Activated CD4-positive, alpha-beta T cell treated with anti-CD3 and anti-CD28 coated beads, Interleukin-2, amount 10 ng/mL, durations not matched to agents 24 days and 14 days (primary cell): ENCODE measurements at regions not wholly inside any gene's neighbourhood (a gene's known extent, or its start where the extent isn't known, plus 50 kb on each side); places are given as distances from the start of the nearest gene placed in this dataset.

Experiments
- DNase-seq: peaks from one replicate; pipeline ENCODE4 v3.0.0; 2022
- H3K27ac Mint-ChIP-seq: one replicate; pipeline ENCODE4 v1.8.0; 2022; ENCODE audit warnings: mild to moderate bottlenecking, mixed read lengths
- H3K27me3 Mint-ChIP-seq: one replicate; pipeline ENCODE4 v1.8.0; 2022; ENCODE audit warnings: mixed read lengths
- H3K36me3 Mint-ChIP-seq: one replicate; pipeline ENCODE4 v1.8.0; 2022; ENCODE audit warnings: low read depth, mild to moderate bottlenecking, mixed read lengths
- H3K4me1 Mint-ChIP-seq: one replicate; pipeline ENCODE4 v1.8.0; 2021; ENCODE audit warnings: mixed read lengths
- H3K4me3 Mint-ChIP-seq: one replicate; pipeline ENCODE4 v1.8.0; 2022; ENCODE audit warnings: mild to moderate bottlenecking, moderate library complexity, mixed read lengths
- H3K9me3 Mint-ChIP-seq: one replicate; pipeline ENCODE4 v1.8.0; 2021; ENCODE audit warnings: mixed read lengths
- intact Hi-C: fragments of 100-400 bp; cut with micrococcal nuclease; formaldehyde crosslinking; loops from one replicate; pipeline ENCODE4 v1.15.1; 2023

DNA sequence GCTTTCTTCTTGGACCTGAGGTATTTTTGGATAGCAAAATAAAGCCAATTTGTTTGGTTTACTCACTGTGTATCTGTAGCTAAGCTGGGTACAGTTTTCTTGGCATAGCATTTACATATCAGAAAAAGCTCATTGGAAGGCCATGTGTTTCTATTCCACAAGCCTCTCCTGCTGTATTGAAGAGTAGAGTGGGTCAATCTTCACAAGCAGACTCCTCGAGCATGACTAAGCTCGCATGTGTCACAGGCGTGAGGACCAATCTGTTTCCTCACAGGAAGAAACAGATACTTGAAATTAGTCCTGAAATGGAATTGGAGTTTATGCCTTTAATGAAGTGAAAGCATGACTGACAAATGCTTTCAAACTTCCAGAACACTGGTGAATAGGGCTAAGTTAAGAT, 1279.0 kb upstream of the MAP3K7 start:
- H3K9me3 Mint-ChIP-seq = no peaks in the 10 kb centered on the region
- no peaks in the 10 kb centered on the region for H3K36me3 Mint-ChIP-seq
- DNase-seq = no peak
- H3K4me3 Mint-ChIP-seq = no peak overlapping the region
- H3K27ac Mint-ChIP-seq = no peak overlapping the region
- intact Hi-C loops = no loop called here
- H3K27me3 Mint-ChIP-seq = no peaks in the 10 kb centered on the region
- no peaks in the 10 kb centered on the region for H3K4me1 Mint-ChIP-seq

DNA sequence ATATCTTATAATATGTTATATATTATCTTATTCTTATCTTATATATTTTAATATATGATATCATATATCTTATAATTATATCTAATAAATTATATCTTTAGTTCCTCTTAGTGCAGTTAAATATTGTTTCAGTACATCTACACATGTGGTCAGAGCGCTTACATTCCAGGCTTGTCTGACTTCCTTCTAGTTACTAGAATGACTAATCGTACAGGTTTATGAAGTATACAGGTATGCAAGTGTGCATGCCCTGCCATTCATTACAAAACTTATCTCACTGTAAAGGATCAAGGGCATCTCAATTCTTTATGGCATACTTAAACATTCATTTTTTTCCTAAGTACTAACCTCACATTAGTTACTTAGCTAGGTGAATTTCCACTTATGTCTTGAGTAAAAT, 1278.0 kb upstream of the MAP3K7 start:
- H3K4me3 Mint-ChIP-seq = no peak overlapping the region

DNA sequence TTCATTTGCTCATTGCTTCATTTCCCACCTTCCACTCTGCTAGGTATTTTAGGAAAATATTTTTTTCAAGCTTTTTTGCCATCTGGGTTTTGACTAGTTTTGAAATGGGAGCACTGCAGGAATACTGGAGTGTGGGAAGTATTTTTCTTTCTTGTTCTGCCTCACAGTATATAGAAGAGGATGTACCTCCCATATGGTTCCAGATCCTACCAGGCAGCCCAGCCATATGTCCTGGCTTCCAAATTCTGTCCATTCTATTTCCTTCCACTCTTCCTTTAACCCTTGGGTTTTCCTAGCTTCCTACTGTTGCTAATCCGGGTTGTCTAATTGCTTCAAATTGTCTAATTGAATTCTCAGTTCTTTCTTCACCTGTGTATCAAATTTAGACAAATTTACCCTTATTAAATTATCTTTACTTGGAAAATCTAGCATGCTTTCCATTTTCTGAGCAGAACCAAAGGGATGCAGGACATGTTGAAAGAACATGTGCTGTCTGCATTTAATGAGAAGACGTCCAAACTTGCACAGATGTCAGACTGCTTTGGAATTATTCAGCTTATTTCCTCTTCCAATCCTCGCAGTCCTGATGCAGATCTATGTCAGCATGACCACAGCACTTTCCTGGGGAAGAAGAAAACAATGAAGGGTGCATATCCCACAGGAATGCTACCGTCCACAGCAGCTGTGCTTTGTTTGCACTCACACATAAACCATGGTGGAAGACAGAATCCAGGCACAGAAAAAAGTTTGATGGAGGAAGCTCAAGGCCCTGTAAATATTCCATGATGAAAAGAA, 1273.9 kb upstream of the MAP3K7 start:
- Mint-ChIP-seq H3K27me3 (no peaks in the 10 kb centered on the region), H3K4me1 (no peaks in the 10 kb centered on the region), H3K4me3 (no peak overlapping the region), H3K27ac (no peak overlapping the region), H3K36me3 (no peaks in the 10 kb centered on the region), H3K9me3 (no peaks in the 10 kb centered on the region)
- intact Hi-C loops = no loop called here
- DNase-seq = no peak

More for the DNA sequence above, 1278.0 kb upstream of the MAP3K7 start:
- no peaks in the 10 kb centered on the region for H3K9me3 Mint-ChIP-seq
- intact Hi-C loops = no loop called here
- no peaks in the 10 kb centered on the region for H3K4me1 Mint-ChIP-seq
- no peaks in the 10 kb centered on the region for H3K27me3 Mint-ChIP-seq
- no peak for DNase-seq
- H3K27ac Mint-ChIP-seq = no peak overlapping the region
- no peaks in the 10 kb centered on the region for H3K36me3 Mint-ChIP-seq

DNA sequence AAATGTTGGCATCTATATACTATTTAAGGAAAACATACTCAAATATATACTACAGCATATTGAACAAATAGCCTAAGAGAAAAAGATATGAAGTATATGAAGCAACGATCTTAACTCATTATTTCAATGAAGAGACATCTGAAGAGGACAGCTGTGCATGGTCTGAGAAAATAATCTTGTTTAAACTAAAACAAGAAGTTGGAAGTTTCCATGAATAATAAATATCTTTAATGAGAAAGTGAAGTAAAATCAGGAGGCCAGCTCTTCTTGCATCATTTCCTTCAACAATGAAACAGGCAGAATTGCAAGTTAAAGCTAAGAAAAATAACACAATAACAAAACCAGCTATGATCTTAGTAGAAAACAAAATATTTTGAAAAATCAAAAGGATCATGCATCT, 1265.4 kb upstream of the MAP3K7 start:
- intact Hi-C loops = no loop called here
- Mint-ChIP-seq H3K9me3 (no peaks in the 10 kb centered on the region), H3K36me3 (no peaks in the 10 kb centered on the region), H3K4me3 (no peak overlapping the region), H3K27me3 (no peaks in the 10 kb centered on the region), H3K27ac (no peak overlapping the region), H3K4me1 (no peaks in the 10 kb centered on the region)
- no peak for DNase-seq

DNA sequence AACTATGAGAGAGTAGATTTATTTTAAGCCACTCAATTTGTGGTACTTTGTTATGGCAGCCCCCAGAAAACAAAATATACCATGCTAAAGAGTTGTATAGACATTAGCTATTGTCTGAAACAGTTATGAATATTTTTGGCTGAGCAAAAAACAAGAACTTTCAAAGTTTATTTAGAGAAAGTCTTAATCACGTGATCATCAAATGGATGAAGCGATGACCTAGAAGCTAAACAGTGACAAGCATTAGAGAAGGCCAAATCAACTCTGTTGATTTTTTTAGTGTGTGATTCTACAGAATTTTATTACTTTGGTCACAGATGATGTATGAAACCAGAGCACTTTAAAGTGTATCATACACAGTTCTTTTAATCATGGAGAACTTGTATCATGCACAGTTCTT, 1247.9 kb upstream of the MAP3K7 start:
- H3K27me3 Mint-ChIP-seq = no peaks in the 10 kb centered on the region
- intact Hi-C loops = no loop called here
- H3K9me3 Mint-ChIP-seq = no peaks in the 10 kb centered on the region
- no peaks in the 10 kb centered on the region for H3K36me3 Mint-ChIP-seq
- no peak overlapping the region for H3K4me3 Mint-ChIP-seq
- no peaks in the 10 kb centered on the region for H3K4me1 Mint-ChIP-seq
- H3K27ac Mint-ChIP-seq = no peak overlapping the region
- no peak for DNase-seq

DNA sequence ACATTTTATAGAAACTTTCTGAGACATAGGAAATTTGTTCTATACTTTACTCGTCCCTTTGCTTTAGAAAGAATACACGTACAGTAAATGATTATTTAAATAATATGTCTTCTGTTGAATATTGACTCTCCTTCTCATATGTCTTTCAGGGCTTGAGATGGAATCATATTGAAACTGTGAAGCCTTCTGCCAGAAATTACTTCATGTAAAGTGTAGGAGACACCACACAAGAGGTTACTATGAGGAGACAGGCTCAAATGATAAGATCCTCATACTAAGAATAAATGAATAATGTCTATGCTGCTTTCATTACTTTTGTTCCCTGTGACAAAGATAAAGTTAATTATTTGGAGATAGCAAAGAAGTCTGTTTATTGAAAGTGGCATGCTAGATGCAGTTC, 1240.3 kb upstream of the MAP3K7 start:
- Mint-ChIP-seq H3K36me3 (no peaks in the 10 kb centered on the region), H3K4me3 (no peak overlapping the region), H3K9me3 (no peaks in the 10 kb centered on the region), H3K27me3 (no peaks in the 10 kb centered on the region), H3K27ac (no peak overlapping the region), H3K4me1 (no peaks in the 10 kb centered on the region)
- no peak for DNase-seq
- intact Hi-C loops = no loop called here

DNA sequence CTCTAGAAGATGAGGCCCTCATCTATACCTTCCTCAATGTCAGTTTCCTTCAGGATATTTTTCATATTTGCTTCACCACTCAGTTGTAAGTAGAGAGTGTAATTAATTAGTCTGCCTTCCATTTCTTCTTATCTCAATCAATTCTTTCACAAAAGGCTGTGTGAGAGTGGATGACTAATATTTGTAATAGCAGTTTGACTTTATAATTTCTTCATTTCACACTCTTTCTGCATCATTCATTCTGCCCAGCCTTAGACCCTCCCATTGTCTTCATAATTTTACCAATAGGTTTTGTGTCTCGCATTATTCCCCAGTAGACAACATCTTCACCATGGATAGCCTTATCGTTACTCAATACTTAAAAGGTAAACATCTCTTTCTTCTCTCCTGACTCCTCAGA, 1239.3 kb upstream of the MAP3K7 start:
- Mint-ChIP-seq H3K9me3 (no peaks in the 10 kb centered on the region), H3K36me3 (no peaks in the 10 kb centered on the region), H3K4me1 (no peaks in the 10 kb centered on the region), H3K27me3 (no peaks in the 10 kb centered on the region), H3K27ac (no peak overlapping the region), H3K4me3 (no peak overlapping the region)
- intact Hi-C loops = no loop called here
- DNase-seq = no peak

DNA sequence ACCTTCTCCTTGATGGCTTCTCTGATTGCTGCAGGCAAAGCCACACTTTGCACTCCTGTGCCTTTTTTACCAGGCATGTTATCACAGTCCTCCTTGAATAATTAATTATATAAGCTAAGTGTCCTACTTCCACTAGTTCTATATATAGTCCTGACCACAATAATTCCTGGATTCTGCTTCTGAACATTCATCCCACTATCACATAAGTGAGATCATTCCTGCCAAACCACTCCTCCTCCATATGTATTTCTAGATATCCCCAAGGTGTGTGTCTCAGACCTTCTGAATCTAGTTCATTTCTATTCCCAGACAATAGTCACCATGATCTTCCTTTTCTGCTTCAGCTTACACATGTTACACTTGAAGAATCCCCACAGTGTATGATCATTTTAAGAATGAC, 1237.5 kb upstream of the MAP3K7 start:
- H3K9me3 Mint-ChIP-seq = no peaks in the 10 kb centered on the region
- no peak overlapping the region for H3K4me3 Mint-ChIP-seq
- H3K27me3 Mint-ChIP-seq = no peaks in the 10 kb centered on the region
- no peaks in the 10 kb centered on the region for H3K4me1 Mint-ChIP-seq
- no peaks in the 10 kb centered on the region for H3K36me3 Mint-ChIP-seq
- no peak overlapping the region for H3K27ac Mint-ChIP-seq
- intact Hi-C loops = no loop called here
- DNase-seq = no peak

DNA sequence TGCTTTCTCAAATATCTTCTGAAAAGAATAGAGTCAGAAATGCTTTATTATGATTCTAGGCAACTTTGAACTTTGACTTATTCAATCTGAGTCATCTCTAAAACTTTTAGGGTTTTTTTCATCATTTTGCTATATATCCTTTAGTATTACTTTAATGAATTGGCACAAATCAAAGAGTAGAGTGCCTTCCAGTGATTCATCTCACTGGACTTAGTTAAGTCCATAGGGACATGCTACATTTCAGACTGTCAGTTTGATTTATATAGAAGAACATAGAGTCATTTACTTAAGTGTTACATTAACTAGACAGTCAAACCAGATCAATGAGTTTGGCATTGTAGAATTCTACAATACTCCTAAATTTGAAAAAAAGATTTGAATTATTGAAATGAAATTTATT, 1235.7 kb upstream of the MAP3K7 start:
- no peaks in the 10 kb centered on the region for H3K9me3 Mint-ChIP-seq
- H3K4me1 Mint-ChIP-seq = no peaks in the 10 kb centered on the region
- no peak for DNase-seq
- H3K36me3 Mint-ChIP-seq = no peaks in the 10 kb centered on the region
- intact Hi-C loops = no loop called here
- no peak overlapping the region for H3K4me3 Mint-ChIP-seq
- H3K27me3 Mint-ChIP-seq = no peaks in the 10 kb centered on the region
- no peak overlapping the region for H3K27ac Mint-ChIP-seq

DNA sequence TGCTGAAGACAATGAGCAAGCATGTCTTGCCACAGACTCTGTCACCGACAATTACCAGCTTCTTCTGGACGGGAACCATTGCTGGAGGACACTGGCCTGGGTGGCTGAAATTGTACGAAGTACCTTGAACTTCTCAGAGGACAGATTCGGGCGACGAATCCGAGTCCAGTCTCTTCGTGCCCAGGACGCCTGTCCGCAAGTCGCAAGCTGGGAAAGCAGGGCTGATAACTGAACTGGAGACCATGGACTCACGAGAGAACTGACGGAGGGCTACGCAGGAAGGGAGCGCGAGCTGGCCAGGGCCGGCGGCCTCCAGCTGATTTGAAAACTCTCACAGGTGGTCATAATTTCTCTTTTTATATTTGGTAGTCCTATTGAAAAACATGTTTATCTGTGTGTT, 1229.5 kb upstream of the MAP3K7 start:
- Mint-ChIP-seq H3K27me3 (no peaks in the 10 kb centered on the region), H3K4me3 (no peak overlapping the region), H3K4me1 (no peaks in the 10 kb centered on the region), H3K9me3 (no peaks in the 10 kb centered on the region), H3K36me3 (no peaks in the 10 kb centered on the region), H3K27ac (no peak overlapping the region)
- intact Hi-C loops = no loop called here
- DNase-seq = no peak

DNA sequence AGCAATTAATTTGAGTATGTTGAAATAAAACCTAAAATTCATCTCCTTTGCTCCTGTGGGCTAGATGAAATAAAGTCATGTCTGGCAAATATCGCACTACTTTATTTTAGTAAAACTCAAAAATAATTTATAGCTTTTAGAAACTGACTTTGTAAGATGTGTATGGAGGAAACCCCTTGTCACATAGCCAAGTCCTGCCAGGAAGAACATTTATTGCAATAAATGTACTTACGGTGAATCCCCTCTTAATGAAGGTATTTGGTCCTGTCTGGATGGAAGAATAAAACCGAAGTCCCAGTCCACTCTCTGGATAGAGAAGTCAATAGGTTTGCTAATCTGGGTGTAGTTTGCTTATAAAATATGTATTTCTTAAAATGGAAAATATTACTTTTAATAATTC, 1226.8 kb upstream of the MAP3K7 start:
- no peak overlapping the region for H3K27ac Mint-ChIP-seq
- no peaks in the 10 kb centered on the region for H3K4me1 Mint-ChIP-seq
- intact Hi-C loops = no loop called here
- no peaks in the 10 kb centered on the region for H3K9me3 Mint-ChIP-seq
- H3K36me3 Mint-ChIP-seq = no peaks in the 10 kb centered on the region
- DNase-seq = no peak
- H3K4me3 Mint-ChIP-seq = no peak overlapping the region
- H3K27me3 Mint-ChIP-seq = no peaks in the 10 kb centered on the region

DNA sequence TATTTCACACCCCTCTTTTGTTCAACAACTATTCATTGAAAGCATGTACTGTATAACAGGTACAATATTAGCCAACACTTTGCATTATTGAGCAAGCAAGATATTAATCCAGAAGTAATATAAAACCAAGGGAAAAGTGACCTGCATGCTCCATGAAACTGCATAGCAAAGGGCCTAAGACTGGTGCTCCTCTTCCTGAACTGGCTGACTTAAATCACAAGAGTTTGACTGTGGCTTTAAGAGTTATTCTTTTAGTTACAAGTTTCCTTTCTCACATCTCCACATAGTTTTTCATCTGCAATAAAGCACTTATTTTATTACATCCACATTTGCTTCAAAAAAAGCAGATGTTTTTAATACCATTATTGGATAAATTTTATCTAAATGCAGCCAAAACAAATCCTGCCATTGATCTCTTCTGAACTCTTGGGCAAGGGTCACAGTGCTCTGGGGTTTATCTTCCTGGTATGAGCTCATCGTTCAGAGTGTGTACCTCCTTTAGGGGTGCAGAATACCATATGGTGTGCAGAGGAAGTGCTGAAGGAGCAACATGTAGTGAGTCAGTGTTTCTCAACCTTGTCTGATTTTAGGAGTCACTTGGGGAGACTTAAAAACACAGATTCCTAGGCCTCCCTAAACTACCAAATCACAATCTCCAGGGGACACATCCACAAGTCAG, 1225.9 kb upstream of the MAP3K7 start:
- Mint-ChIP-seq H3K27ac (no peak overlapping the region), H3K36me3 (no peaks in the 10 kb centered on the region), H3K4me3 (no peak overlapping the region), H3K9me3 (no peaks in the 10 kb centered on the region), H3K27me3 (no peaks in the 10 kb centered on the region), H3K4me1 (no peaks in the 10 kb centered on the region)
- intact Hi-C loops = no loop called here
- DNase-seq = no peak

DNA sequence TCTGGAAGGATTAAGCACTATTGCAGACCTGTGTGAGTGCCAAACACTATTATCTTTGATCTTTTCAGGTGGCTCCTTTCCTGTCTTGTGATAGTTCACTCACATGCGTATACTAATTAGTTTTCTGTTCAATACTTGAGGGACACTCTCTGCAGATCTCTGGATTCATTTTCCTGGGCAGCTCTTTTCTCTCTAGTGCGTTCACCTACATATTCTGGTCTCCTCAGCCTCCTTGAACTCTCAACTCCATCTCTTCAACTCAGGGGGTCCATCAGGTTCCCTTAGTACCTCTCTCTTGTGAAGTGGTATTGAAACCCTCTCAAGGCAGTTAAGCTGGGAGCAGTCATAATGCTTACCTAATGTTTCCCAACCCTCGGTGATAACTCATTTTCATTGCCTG, 1218.1 kb upstream of the MAP3K7 start:
- Mint-ChIP-seq H3K4me1 (no peaks in the 10 kb centered on the region), H3K27me3 (no peaks in the 10 kb centered on the region), H3K9me3 (no peaks in the 10 kb centered on the region), H3K27ac (no peak overlapping the region), H3K36me3 (no peaks in the 10 kb centered on the region), H3K4me3 (no peak overlapping the region)
- no peak for DNase-seq
- intact Hi-C loops = no loop called here

DNA sequence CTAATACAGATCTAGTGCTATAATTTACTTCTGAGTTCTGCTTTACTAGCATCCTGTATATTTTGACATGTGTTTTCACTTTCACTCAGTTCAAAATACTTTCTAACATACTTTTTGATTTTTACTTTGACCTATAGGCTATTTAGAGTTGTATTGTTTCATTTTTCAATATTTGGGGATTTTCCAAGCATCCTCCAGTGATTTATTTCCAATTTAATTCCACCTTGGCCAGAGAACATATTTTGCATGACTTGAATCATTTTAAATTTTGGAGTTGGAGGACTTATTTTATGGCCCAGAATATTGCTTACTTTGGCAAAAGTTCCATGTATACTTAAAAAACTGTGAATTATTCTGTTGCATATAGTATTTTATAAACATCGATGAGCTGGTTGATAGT, 1215.6 kb upstream of the MAP3K7 start:
- H3K4me3 Mint-ChIP-seq = no peak overlapping the region
- intact Hi-C loops = no loop called here
- no peaks in the 10 kb centered on the region for H3K36me3 Mint-ChIP-seq
- no peaks in the 10 kb centered on the region for H3K27me3 Mint-ChIP-seq
- no peak overlapping the region for H3K27ac Mint-ChIP-seq
- no peak for DNase-seq
- no peaks in the 10 kb centered on the region for H3K4me1 Mint-ChIP-seq
- H3K9me3 Mint-ChIP-seq = no peaks in the 10 kb centered on the region

DNA sequence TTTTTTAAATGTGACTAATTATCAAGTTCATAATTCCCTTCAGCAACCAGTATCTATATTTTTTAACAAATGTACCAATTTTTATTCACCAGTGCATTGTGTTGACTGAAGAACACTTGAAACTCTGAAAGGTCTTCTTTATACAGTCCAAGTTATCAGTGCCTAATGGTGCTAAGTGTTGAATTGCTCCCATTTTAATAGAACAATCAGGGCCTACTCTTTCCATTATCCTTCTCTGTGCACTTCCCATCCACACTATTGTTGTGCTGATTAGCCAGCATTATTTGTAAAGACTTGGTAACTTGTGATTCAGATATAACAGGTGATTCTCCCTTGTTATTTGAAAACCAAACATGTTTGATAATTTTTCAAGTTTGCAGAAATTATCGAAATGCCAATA, 1209.7 kb upstream of the MAP3K7 start:
- Mint-ChIP-seq H3K4me1 (no peaks in the 10 kb centered on the region), H3K27ac (no peak overlapping the region), H3K36me3 (no peaks in the 10 kb centered on the region), H3K9me3 (no peaks in the 10 kb centered on the region), H3K27me3 (no peaks in the 10 kb centered on the region), H3K4me3 (no peak overlapping the region)
- DNase-seq = no peak
- intact Hi-C loops = no loop called here
